ENCODE measurements at regions not wholly inside any gene's neighbourhood (a gene's known extent, or its start where the extent isn't known, plus 50 kb on each side); places are given as distances from the start of the nearest gene placed in this dataset.

DNA sequence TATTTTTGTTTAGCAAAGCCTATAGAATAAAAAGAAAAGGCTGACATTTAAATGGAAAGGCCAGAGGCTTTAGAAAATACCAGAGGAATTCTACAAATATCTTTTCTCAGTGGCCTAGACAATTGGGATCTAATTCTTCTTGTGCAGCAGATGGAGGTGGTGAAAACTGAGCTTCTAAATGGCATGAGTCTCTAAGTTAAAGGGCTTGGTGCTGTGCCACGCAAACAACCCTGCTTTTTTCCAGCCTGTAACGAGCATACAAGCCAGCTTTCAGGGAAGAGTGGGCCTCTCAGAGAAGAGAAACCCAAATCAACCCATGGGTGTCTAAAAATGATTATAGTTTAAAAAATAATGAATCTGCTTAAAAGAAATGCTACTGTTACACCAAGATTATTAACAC lies 237.9 kb upstream of the NAV3 start:
- 59 to 71% methylated on average over 2 of the region's 2 CpGs for WGBS, 2 donors
- DNase-seq (no peak), ATAC-seq (ENCODE audit: low FRiP score in 2 of 2) (no peak)

DNA sequence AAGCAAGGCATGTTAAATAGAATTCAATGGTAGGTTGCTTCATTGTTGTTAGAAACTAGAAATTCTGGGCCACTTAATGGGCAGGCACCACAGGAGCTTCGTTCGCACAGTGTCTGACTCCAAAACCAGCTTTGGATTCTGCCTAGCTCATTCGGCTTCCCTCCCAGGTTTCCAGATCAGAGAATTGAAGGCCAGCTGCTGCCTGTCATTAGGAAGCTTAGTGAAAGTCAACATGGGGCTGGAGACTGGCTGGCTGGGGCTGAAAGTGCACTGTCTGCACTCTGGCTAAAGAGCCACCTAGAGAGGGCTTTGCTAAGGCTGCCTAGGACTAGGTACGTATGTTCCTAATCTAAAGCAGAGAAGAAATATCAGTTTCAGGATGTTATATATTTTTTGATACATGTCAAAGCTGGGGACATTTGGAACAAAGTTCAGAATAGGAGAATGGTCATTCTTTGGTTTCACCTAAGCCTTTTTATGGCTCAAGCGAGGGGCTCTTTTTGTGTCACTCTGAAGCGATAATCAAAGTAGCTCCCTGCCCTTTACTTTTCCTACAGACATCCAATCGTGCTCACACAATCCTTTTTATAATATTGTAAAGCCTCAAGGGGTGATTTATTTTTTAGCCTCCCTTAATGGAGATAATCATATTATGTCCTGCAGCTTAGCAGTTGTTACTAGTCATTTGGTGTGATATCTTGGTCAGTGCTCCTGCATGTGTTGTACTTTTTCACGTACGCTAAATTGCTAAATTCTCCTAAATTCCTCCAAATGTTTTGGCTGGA lies 238.5 kb upstream of the NAV3 start:
- Histone ChIP-seq H3K4me1 (no peaks in the 10 kb centered on the region), H3K27ac (no peak overlapping the region), H3K27me3 (no peaks in the 10 kb centered on the region), H3K36me3 (no peaks in the 10 kb centered on the region), H3K9me3 (no peaks in the 10 kb centered on the region), H3K4me3 (no peak overlapping the region)
- DNase-seq (no peak), ATAC-seq (ENCODE audit: low FRiP score in 2 of 2) (no peak)
- 82 to 87% methylated on average over 9 of the region's 9 CpGs for WGBS, 2 donors
- TF ChIP-seq, protein P1, sequence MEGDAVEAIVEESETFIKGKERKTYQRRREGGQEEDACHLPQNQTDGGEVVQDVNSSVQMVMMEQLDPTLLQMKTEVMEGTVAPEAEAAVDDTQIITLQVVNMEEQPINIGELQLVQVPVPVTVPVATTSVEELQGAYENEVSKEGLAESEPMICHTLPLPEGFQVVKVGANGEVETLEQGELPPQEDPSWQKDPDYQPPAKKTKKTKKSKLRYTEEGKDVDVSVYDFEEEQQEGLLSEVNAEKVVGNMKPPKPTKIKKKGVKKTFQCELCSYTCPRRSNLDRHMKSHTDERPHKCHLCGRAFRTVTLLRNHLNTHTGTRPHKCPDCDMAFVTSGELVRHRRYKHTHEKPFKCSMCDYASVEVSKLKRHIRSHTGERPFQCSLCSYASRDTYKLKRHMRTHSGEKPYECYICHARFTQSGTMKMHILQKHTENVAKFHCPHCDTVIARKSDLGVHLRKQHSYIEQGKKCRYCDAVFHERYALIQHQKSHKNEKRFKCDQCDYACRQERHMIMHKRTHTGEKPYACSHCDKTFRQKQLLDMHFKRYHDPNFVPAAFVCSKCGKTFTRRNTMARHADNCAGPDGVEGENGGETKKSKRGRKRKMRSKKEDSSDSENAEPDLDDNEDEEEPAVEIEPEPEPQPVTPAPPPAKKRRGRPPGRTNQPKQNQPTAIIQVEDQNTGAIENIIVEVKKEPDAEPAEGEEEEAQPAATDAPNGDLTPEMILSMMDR (IDR thresholded peaks at IDR 0.05): no peak
- TF ChIP-seq POLR2A (IDR thresholded peaks at IDR 0.05) (no peak), POLR2AphosphoS5 (IDR thresholded peaks at IDR 0.05) (no peak), EP300 (IDR thresholded peaks at IDR 0.05) (no peak)

More for the DNA sequence above, 237.9 kb upstream of the NAV3 start:
- no peaks in the 10 kb centered on the region for H3K36me3 ChIP-seq
- H3K4me3 ChIP-seq: no peak overlapping the region
- no peak overlapping the region for H3K27ac ChIP-seq
- no peaks in the 10 kb centered on the region for H3K4me1 ChIP-seq
- TF ChIP-seq POLR2AphosphoS5 (IDR thresholded peaks at IDR 0.05) (no peak), EP300 (IDR thresholded peaks at IDR 0.05) (no peak)
- no peaks in the 10 kb centered on the region for H3K27me3 ChIP-seq
- no peaks in the 10 kb centered on the region for H3K9me3 ChIP-seq

DNA sequence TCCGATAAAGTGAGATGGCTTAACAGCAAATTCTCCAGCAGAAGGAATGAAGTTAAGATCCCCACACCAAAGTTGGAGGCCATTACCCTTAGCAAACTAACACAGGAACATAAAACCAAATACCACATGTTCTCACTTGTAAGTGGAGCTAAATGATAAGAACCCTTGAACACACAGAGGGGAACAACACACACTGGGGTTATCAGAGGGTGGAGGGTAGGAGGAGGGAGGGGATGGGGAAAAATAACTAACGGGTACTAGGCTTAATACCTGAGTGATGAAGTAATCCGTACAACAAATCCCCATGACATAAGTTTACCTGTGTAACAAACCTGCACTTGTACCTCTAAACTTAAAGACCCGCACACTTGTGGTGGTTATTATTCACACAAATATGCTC lies 240.4 kb upstream of the NAV3 start:
- DNase-seq: no peak
- TF ChIP-seq, protein P1 (IDR thresholded peaks at IDR 0.05): no peak
- TF ChIP-seq EP300 (IDR thresholded peaks at IDR 0.05) (no peak), POLR2AphosphoS5 (IDR thresholded peaks at IDR 0.05) (no peak), POLR2A (IDR thresholded peaks at IDR 0.05) (no peak)
- H3K27me3 ChIP-seq: no peaks in the 10 kb centered on the region
- H3K36me3 ChIP-seq: no peaks in the 10 kb centered on the region
- no peak overlapping the region for H3K4me3 ChIP-seq
- 63 to 65% methylated on average over 4 of the region's 4 CpGs for WGBS, 2 donors
- no peaks in the 10 kb centered on the region for H3K9me3 ChIP-seq
- H3K4me1 ChIP-seq: no peaks in the 10 kb centered on the region
- no peak for ATAC-seq (ENCODE audit: low FRiP score in 2 of 2)
- H3K27ac ChIP-seq: no peak overlapping the region

DNA sequence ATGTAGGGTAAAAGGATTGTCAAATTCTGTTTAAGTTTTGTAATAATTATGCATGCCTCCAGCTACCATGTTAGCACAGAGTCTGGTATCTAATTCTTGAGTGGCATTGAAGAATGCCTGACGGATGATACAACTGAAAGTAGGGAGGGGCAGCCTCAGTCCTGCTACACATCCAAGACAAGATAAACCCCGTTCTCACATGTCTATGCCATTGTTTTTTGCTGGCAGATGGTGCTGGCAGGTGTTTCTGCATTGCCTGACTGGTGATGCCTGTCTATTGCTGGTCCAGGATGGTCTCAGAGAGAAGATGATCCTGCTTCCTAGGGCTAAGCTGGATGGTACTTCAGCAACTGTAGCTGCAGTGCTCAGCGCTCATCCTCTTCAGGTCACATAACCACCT lies 245.8 kb upstream of the NAV3 start:
- Histone ChIP-seq H3K9me3 (no peaks in the 10 kb centered on the region), H3K27me3 (no peaks in the 10 kb centered on the region), H3K36me3 (no peaks in the 10 kb centered on the region), H3K4me3 (no peak overlapping the region), H3K4me1 (no peaks in the 10 kb centered on the region), H3K27ac (no peak overlapping the region)
- TF ChIP-seq EP300 (IDR thresholded peaks at IDR 0.05) (no peak), POLR2AphosphoS5 (IDR thresholded peaks at IDR 0.05) (no peak), POLR2A (IDR thresholded peaks at IDR 0.05) (no peak)
- TF ChIP-seq, protein P1 (IDR thresholded peaks at IDR 0.05): no peak
- DNase-seq: no peak
- 78 to 83% methylated on average over 3 of the region's 3 CpGs for WGBS, 2 donors
- no peak for ATAC-seq (ENCODE audit: low FRiP score in 2 of 2)

DNA sequence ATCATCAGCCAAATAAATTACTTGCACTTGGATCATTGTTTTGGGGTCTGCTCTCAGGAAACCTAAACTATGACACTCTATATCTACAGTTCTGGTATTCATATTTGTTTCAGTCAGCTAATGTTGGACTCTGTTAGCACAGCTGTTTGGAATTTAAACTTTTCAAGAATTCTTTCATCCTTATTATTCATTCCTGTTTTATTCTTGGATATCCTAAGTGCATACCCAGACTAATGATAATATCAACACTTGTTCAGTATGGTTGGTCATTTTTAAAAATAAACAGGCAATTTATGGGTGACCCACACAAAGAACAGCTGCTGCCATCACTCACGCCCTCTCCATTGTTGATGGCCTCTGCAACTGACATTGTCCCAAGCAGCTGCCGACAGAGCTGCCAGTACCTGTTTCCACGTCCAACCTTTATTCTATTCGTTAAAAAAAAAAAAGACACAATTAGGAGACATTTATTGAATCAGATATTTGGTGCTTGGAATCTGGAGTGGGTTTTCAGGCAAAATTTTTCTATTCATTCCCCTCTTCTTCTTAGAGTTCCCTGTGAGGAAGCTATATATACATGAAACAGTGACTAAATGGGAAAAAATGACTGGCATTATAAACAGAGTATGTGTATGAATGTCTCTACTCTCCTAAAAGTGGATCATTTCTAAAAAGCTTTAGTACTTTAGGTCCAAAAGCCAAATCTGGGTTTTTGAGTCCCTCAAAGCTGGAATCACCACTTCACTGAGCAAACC lies 252.1 kb upstream of the NAV3 start:
- H3K9me3 ChIP-seq: no peaks in the 10 kb centered on the region
- no peaks in the 10 kb centered on the region for H3K27me3 ChIP-seq
- 48 to 67% methylated on average over 4 of the region's 4 CpGs for WGBS, 2 donors
- no peak overlapping the region for H3K4me3 ChIP-seq
- no peak for DNase-seq
- ATAC-seq (ENCODE audit: low FRiP score in 2 of 2): no peak
- H3K27ac ChIP-seq: no peak overlapping the region
- H3K4me1 ChIP-seq: no peaks in the 10 kb centered on the region
- TF ChIP-seq POLR2AphosphoS5 (IDR thresholded peaks at IDR 0.05) (no peak), POLR2A (IDR thresholded peaks at IDR 0.05) (no peak), EP300 (IDR thresholded peaks at IDR 0.05) (no peak)
- TF ChIP-seq, protein P1 (IDR thresholded peaks at IDR 0.05): no peak
- H3K36me3 ChIP-seq: no peaks in the 10 kb centered on the region
